Spleen (tissue), 7 donors: ENCODE measurements at regions not wholly inside any gene's neighbourhood (a gene's known extent, or its start where the extent isn't known, plus 50 kb on each side); places are given as distances from the start of the nearest gene placed in this dataset.

Experiments
- POLR2A ChIP-seq, 3 donors: fragments of 450-650 bp; IDR thresholded peaks; one replicate each; pipeline ENCODE4 v1.5.1; 2017; ENCODE audit warnings: antibody characterized with exemption in 3 of 3, mild to moderate bottlenecking in 1 of 3
- TF ChIP-seq, protein P1 (sequence below), 11 experiments: fragments of 200-600 bp in 7 of 11; fragments of 450-650 bp in 4 of 11; sonication (generic) in 4 of 11; IDR thresholded peaks in 8 of 11; conservative IDR thresholded peaks in 3 of 11; 1 replicate in 7 of 11; 2 replicates in 4 of 11; pipeline versions ENCODE4 v1.4.0 to v1.8.0; 2016 to 2021; ENCODE audit warnings: antibody characterized with exemption in 11 of 11, inconsistent platforms in 4 of 11, mild to moderate bottlenecking in 1 of 11
- donor health status: DM: no; HTN: no; CAD: no; lungs with moderate emphysema.
- donor health status: DM: no; HTN: no; CAD: no.
- donor health status: DM: no; HTN: no; CAD: no.

DNA sequence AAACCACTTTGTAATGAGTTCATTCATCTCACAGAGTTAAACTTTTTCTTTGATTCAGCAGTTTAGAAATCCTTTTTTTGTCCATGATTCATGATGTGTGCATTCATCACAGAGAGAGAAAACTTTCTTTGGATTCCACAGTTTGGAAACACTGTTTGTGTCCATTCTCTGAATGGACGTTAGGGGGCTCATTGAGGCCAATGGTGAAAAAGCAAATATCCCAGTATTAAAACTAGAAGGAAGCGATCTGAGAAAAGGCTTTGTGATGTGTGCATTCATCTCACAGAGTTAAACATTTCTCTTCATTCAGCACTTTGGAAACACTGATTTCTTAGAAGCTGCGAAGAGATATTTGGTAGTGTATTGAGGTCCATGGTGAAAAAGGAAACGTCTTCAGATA is 155.6 kb upstream of the TRIM48 start:
- TF ChIP-seq POLR2A (IDR thresholded peaks at IDR 0.05): no peak
- TF ChIP-seq, protein P1, sequence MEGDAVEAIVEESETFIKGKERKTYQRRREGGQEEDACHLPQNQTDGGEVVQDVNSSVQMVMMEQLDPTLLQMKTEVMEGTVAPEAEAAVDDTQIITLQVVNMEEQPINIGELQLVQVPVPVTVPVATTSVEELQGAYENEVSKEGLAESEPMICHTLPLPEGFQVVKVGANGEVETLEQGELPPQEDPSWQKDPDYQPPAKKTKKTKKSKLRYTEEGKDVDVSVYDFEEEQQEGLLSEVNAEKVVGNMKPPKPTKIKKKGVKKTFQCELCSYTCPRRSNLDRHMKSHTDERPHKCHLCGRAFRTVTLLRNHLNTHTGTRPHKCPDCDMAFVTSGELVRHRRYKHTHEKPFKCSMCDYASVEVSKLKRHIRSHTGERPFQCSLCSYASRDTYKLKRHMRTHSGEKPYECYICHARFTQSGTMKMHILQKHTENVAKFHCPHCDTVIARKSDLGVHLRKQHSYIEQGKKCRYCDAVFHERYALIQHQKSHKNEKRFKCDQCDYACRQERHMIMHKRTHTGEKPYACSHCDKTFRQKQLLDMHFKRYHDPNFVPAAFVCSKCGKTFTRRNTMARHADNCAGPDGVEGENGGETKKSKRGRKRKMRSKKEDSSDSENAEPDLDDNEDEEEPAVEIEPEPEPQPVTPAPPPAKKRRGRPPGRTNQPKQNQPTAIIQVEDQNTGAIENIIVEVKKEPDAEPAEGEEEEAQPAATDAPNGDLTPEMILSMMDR (IDR thresholded peaks at IDR 0.05 in 8 of 11, conservative IDR thresholded peaks at IDR 0.05 in 3 of 11): no peak
